Upper lobe of left lung (tissue), 6 donors: ENCODE measurements at regions not wholly inside any gene's neighbourhood (a gene's known extent, or its start where the extent isn't known, plus 50 kb on each side); places are given as distances from the start of the nearest gene placed in this dataset.

Source experiments
- ATAC-seq, 2 donors: fragments of 200-7000 bp; cut with Tn5 transposase; one replicate each; pipeline ENCODE4 v1.9.1; 2022; ENCODE audit warnings: mild to moderate bottlenecking in 2 of 2, moderate library complexity in 2 of 2; ENCODE audit not compliant: low FRiP score in 2 of 2
- DNase-seq, 2 donors: peaks; one replicate each; pipeline ENCODE4 v3.0.0-alpha.2; 2019 to 2020
- H3K27ac ChIP-seq, 4 donors: fragments of 200-600 bp; sonication (generic); one replicate each; pipeline ENCODE4 v1.5.1; 2016 to 2019
- H3K27me3 ChIP-seq, 4 donors: fragments of 200-600 bp; sonication (generic); one replicate each; pipeline ENCODE4 v1.5.1; 2017 to 2019
- H3K36me3 ChIP-seq, 4 donors: fragments of 200-600 bp; sonication (generic); one replicate each; pipeline ENCODE4 v1.5.1; 2016 to 2019
- H3K4me1 ChIP-seq, 4 donors: fragments of 200-600 bp; sonication (generic); one replicate each; pipeline ENCODE4 v1.5.1; 2018 to 2019
- H3K4me3 ChIP-seq, 4 donors: fragments of 200-600 bp; sonication (generic); one replicate each; pipeline ENCODE4 v1.5.1; 2017 to 2019; ENCODE audit warnings: mild to moderate bottlenecking in 2 of 4, moderate library complexity in 1 of 4
- H3K9me3 ChIP-seq, 4 donors: fragments of 200-600 bp; sonication (generic); one replicate each; pipeline ENCODE4 v1.5.1; 2018 to 2019
- EP300 ChIP-seq, 4 donors: sonication (generic); formaldehyde crosslinking; IDR thresholded peaks; one replicate each; pipeline ENCODE4 v1.5.1; 2017; ENCODE audit warnings: antibody characterized with exemption in 4 of 4, control low read depth in 2 of 4
- POLR2A ChIP-seq, 4 donors: fragments of 450-650 bp; IDR thresholded peaks; one replicate each; pipeline ENCODE4 v1.5.1; 2016 to 2017; ENCODE audit warnings: antibody characterized with exemption in 4 of 4, mild to moderate bottlenecking in 2 of 4
- POLR2AphosphoS5 ChIP-seq, 2 donors: sonication (generic); formaldehyde crosslinking; IDR thresholded peaks; one replicate each; pipeline ENCODE4 v1.5.1; 2017; ENCODE audit warnings: antibody characterized with exemption in 2 of 2
- WGBS, 2 donors: methylation state at CpG; one replicate each; pipeline ENCODE4 v1.1.5; 2017 to 2018; 5-methylcytosine and 5-hydroxymethylcytosine counted together
- TF ChIP-seq, protein P1 (sequence below), 6 experiments: fragments of 450-650 bp in 4 of 6; fragments of 200-600 bp in 2 of 6; sonication (generic) in 2 of 6; IDR thresholded peaks; one replicate each; pipeline ENCODE4 v1.5.1; 2016 to 2019; ENCODE audit warnings: antibody characterized with exemption in 6 of 6
- donor health status: DM: no; HTN: no; CAD: no; lungs with moderate emphysema.
- donor health status: DM: no; HTN: yes; CAD: no; lungs with severe emphysema.

DNA sequence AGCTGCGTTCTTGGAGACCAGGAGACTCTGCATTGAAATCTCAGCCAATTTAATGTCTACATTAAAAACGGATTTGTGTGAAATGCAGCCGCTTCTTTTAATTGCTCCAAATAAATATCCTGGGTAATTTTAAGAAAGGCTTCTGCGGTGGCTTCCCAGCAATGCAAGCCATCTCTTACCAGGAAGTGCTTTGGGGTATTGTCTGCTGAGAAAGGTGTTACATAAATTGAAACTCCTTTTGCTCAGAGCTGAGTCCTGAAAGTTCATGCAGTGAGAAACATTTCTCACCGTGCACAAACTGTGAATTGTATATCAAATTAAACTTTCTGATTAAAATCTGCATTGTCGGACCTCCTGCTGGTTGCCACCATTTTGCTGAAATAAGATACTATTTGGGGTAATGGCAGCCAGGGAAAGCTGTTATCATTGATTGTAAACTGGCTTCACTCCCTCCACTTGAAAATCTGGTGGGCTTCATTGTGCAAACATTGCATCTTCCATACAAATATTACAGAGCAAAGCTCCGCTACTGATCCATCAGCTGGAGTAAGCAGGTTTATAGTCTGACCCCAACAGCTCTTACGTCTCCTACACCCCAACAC, 59.5 kb downstream of the ZIC5 start:
- Histone ChIP-seq H3K4me1 (peaks cover 0 to 10% (median 0%) of the 10 kb centered on the region in 4 donors), H3K36me3 (no peaks in the 10 kb centered on the region), H3K4me3 (no peak overlapping the region), H3K27ac (no peak overlapping the region), H3K9me3 (no peaks in the 10 kb centered on the region), H3K27me3 (no peaks in the 10 kb centered on the region)
- DNase-seq (no peak), ATAC-seq (no peak)
- TF ChIP-seq POLR2A (IDR thresholded peaks at IDR 0.05) (no peak), POLR2AphosphoS5 (IDR thresholded peaks at IDR 0.05) (no peak), EP300 (IDR thresholded peaks at IDR 0.05) (no peak)
- TF ChIP-seq, protein P1, sequence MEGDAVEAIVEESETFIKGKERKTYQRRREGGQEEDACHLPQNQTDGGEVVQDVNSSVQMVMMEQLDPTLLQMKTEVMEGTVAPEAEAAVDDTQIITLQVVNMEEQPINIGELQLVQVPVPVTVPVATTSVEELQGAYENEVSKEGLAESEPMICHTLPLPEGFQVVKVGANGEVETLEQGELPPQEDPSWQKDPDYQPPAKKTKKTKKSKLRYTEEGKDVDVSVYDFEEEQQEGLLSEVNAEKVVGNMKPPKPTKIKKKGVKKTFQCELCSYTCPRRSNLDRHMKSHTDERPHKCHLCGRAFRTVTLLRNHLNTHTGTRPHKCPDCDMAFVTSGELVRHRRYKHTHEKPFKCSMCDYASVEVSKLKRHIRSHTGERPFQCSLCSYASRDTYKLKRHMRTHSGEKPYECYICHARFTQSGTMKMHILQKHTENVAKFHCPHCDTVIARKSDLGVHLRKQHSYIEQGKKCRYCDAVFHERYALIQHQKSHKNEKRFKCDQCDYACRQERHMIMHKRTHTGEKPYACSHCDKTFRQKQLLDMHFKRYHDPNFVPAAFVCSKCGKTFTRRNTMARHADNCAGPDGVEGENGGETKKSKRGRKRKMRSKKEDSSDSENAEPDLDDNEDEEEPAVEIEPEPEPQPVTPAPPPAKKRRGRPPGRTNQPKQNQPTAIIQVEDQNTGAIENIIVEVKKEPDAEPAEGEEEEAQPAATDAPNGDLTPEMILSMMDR (IDR thresholded peaks at IDR 0.05): no peak
- 70 to 75% methylated on average over 8 of the region's 8 CpGs for WGBS, 2 donors

DNA sequence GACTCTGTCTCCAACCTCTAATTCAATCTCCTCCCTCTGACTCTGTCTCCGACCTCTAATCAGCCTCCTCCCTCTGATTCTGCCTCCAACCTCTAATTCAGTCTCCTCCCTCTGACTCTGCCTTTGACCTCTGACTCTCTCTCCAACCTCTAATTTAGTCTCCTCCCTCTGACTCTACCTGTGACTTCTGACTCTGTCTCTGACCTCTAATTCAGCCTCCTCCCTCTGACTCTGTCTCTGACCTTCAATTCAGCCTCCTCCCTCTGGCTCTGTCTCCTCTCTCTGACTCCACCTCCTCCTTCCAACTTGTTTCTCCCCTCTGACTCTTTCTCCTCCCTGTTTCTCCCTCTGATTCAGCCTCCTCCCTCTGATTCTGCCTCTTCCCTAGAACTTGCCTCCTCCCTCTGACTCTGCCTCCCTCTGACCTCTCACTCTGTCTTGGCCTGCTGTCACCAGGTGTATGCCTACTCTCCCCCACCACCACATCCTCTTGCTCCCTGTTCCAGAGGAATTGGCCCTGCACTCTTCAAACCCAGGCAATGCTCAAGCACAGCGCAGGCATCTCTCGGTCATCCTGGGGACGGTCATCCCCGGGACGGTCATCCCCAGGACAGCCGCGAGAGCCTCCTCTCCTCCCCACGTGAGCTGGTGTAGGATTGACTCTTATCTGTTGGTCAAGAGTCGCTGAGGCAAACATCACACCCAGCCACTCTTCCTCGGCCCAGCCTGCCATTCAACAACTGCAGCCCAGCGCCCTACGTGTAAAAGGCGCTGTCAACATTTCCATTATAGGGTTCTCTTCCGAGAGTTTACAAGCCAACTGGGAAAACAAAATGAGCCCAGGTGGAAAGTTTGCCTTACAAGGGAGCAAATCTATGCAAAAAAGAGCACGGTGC, 60.2 kb downstream of the ZIC5 start:
- Histone ChIP-seq H3K27me3 (no peaks in the 10 kb centered on the region), H3K27ac (no peak overlapping the region), H3K36me3 (no peaks in the 10 kb centered on the region), H3K4me3 (no peak overlapping the region), H3K4me1 (peaks cover 0 to 10% (median 0%) of the 10 kb centered on the region in 4 donors), H3K9me3 (no peaks in the 10 kb centered on the region)
- TF ChIP-seq POLR2A (IDR thresholded peaks at IDR 0.05): no peak
- TF ChIP-seq, protein P1 (IDR thresholded peaks at IDR 0.05): no peak
- no peak for TF ChIP-seq POLR2AphosphoS5 (IDR thresholded peaks at IDR 0.05)
- TF ChIP-seq EP300 (IDR thresholded peaks at IDR 0.05): no peak
- DNase-seq: no peak
- WGBS, 2 donors: 66 to 67% methylated on average over 14 to 16 of the region's 16 CpGs
- no peak for ATAC-seq

DNA sequence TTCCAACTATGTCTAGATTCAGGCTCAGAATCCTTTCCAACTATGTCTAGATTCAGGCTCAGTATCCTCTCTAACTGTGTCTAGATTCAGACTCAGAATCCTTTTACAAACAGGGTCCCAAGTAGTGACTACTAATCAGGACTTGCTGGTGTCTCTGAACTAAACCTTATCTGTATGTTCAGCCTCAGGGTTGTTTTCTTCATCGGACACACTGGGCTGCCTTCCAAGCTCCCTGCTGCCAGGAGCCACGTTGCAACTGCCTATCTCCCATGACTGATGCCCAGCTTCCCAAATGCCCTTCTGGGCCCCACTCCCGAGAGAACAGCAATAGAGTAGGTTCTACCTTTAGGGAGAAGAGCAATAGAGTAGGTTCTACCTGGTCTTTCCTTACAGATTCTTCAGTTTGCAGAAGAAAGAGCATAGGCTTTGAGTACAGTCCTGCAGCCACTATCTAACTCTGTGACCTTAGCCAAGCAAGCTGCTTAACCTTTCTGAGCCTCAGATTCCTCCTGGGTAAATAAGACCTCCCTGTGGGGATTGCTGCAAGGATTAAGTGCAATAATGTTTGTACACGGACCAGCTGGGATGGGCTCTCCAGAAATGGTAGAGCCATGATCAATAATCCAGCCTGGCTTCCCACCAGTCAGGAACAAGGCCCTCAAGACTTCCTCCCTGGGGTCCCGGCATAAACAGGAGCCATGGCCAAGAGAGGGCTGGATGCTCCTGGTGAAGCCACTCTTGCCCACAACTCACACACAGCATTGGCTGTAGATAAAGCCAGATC, 61.5 kb downstream of the ZIC5 start:
- no peak for ATAC-seq
- no peak overlapping the region for H3K27ac ChIP-seq
- peaks cover 0 to 10% (median 0%) of the 10 kb centered on the region in 4 donors for H3K4me1 ChIP-seq
- no peak for TF ChIP-seq EP300 (IDR thresholded peaks at IDR 0.05)
- no peak for TF ChIP-seq POLR2A (IDR thresholded peaks at IDR 0.05)
- TF ChIP-seq, protein P1 (IDR thresholded peaks at IDR 0.05): no peak
- TF ChIP-seq POLR2AphosphoS5 (IDR thresholded peaks at IDR 0.05): no peak
- H3K9me3 ChIP-seq: no peaks in the 10 kb centered on the region
- H3K4me3 ChIP-seq: no peak overlapping the region
- no peaks in the 10 kb centered on the region for H3K36me3 ChIP-seq
- H3K27me3 ChIP-seq: no peaks in the 10 kb centered on the region
- DNase-seq: no peak
- 43 to 63% methylated on average over 5 of the region's 5 CpGs for WGBS, 2 donors

DNA sequence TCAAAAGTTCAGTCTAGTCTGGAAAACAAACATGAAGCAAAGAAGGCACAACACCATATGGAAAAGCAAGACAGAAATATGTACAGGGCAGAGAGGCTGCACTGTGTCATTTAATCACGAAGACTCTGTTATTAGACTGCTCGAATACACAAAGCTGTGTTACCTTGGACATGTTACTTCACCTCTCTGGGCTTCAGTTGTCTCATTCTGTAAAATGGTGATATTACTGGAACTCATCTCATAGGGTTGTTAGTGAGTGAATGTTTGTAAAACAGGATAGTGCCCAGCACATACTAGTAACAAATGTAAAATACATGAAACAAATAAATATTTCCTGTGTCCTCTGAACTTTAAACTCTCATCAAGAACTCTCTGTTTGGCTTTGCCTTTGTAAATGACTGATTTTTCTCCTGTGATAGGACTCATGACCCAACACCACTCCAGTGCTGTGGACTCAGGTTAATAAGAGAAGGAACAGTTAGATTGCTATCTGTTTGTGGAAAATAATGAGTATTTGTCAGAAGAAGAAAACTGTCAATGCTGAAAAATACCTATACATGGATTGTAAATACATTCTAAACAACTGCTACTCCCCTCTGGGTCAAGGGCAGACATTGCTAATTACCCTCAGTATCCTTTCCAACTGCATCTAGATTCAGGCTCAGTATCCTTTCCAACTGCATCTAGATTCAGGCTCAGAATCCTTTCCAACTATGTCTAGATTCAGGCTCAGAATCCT, 62.3 kb downstream of the ZIC5 start:
- DNase-seq (no peak), ATAC-seq (no peak)
- no peak overlapping the region for H3K4me3 ChIP-seq
- no peak for TF ChIP-seq POLR2A (IDR thresholded peaks at IDR 0.05)
- TF ChIP-seq EP300 (IDR thresholded peaks at IDR 0.05): no peak
- TF ChIP-seq POLR2AphosphoS5 (IDR thresholded peaks at IDR 0.05): no peak
- TF ChIP-seq, protein P1 (IDR thresholded peaks at IDR 0.05): no peak
- 86 to 96% methylated on average over 2 of the region's 2 CpGs for WGBS, 2 donors
- no peaks in the 10 kb centered on the region for H3K27me3 ChIP-seq
- H3K36me3 ChIP-seq: no peaks in the 10 kb centered on the region
- H3K9me3 ChIP-seq: no peaks in the 10 kb centered on the region
- H3K27ac ChIP-seq: no peak overlapping the region
- peaks cover 0 to 10% (median 0%) of the 10 kb centered on the region in 4 donors for H3K4me1 ChIP-seq
